Hepatocyte (in vitro differentiated cells): ENCODE measurements at regions not wholly inside any gene's neighbourhood (a gene's known extent, or its start where the extent isn't known, plus 50 kb on each side); places are given as distances from the start of the nearest gene placed in this dataset.

Experiments
- CTCF ChIP-seq: fragments of 200-600 bp; sonication (generic); IDR thresholded peaks from 2 replicates; pipeline ENCODE4 v1.5.1; 2016; ENCODE audit warnings: antibody characterized with exemption, mild to moderate bottlenecking; ENCODE audit not compliant: poor library complexity
- EZH2 ChIP-seq: fragments of 200-600 bp; sonication (generic); IDR thresholded peaks from 2 replicates; pipeline ENCODE4 v1.6.1; 2016; ENCODE audit warnings: antibody characterized with exemption, mild to moderate bottlenecking, borderline replicate concordance
- EZH2phosphoT487 ChIP-seq: fragments of 200-600 bp; sonication (generic); IDR thresholded peaks from one replicate; pipeline ENCODE4 v1.6.1; 2018; ENCODE audit warnings: antibody characterized with exemption, mild to moderate bottlenecking, low read depth, moderate library complexity; ENCODE audit not compliant: unreplicated experiment, severe bottlenecking

GRCh38 chr6:33953171-33953570 is 149.4 kb upstream of the MLN start:
- TF ChIP-seq EZH2phosphoT487 (no peak), EZH2 (no peak), CTCF (no peak)
